HG02798 (cell line): ENCODE measurements at regions not wholly inside any gene's neighbourhood (a gene's known extent, or its start where the extent isn't known, plus 50 kb on each side); places are given as distances from the start of the nearest gene placed in this dataset.

ENCODE experiments used
- ATAC-seq: cut with Tn5 transposase; IDR thresholded peaks from one replicate; pipeline ENCODE4 v1.9.1; 2021; ENCODE audit warnings: mild to moderate bottlenecking; ENCODE audit not compliant: unreplicated experiment, poor library complexity

GRCh38 chr7:131186816-131187215, 140.9 kb upstream of the MKLN1 start:
- ATAC-seq = no peak

GRCh38 chr7:131188367-131189339, 139.0 kb upstream of the MKLN1 start:
- peak; percentile 81 for ATAC-seq

GRCh38 chr7:131189488-131189887, 138.2 kb upstream of the MKLN1 start:
- no peak for ATAC-seq

GRCh38 chr7:131190146-131190545, 137.5 kb upstream of the MKLN1 start:
- no peak for ATAC-seq

- no peak for ATAC-seq
Observed at GRCh38 chr7:131190581-131190980, 137.1 kb upstream of the MKLN1 start.

GRCh38 chr7:131194070-131194865, 133.4 kb upstream of the MKLN1 start:
- no peak for ATAC-seq

- ATAC-seq = no peak
Observed at GRCh38 chr7:131196803-131197202, 130.9 kb upstream of the MKLN1 start.

- no peak for ATAC-seq
Observed at GRCh38 chr7:131197920-131198615, 129.6 kb upstream of the MKLN1 start.

- ATAC-seq = no peak
Observed at GRCh38 chr7:131202451-131202850, 125.2 kb upstream of the MKLN1 start.

GRCh38 chr7:131203291-131203976, 124.2 kb upstream of the MKLN1 start:
- ATAC-seq = no peak

GRCh38 chr7:131208777-131209176, 118.9 kb upstream of the MKLN1 start:
- ATAC-seq = no peak

GRCh38 chr7:131210618-131211017, 117.1 kb upstream of the MKLN1 start:
- ATAC-seq = no peak

- no peak for ATAC-seq
Observed at GRCh38 chr7:131211500-131211899, 116.2 kb upstream of the MKLN1 start.

- ATAC-seq = no peak
Observed at GRCh38 chr7:131212114-131212513, 115.6 kb upstream of the MKLN1 start.

GRCh38 chr7:131218727-131219128, 108.9 kb upstream of the MKLN1 start:
- peak; percentile 62 for ATAC-seq

GRCh38 chr7:131219312-131220041, 108.2 kb upstream of the MKLN1 start:
- ATAC-seq = peak; percentile 54

- ATAC-seq = no peak
Observed at GRCh38 chr7:131221061-131221460, 106.6 kb upstream of the MKLN1 start.

GRCh38 chr7:131222171-131222570, 105.5 kb upstream of the MKLN1 start:
- no peak for ATAC-seq

GRCh38 chr7:131223151-131223550, 104.5 kb upstream of the MKLN1 start:
- ATAC-seq = no peak
